Ascending aorta (tissue), 2 donors: ENCODE measurements at regions not wholly inside any gene's neighbourhood (a gene's known extent, or its start where the extent isn't known, plus 50 kb on each side); places are given as distances from the start of the nearest gene placed in this dataset.

Experiments
- DNase-seq, 2 donors: peaks; one replicate each; pipeline ENCODE4 v3.0.0-alpha.2; 2019; ENCODE audit warnings: low spot score in 2 of 2
- H3K27ac ChIP-seq, 2 donors: fragments of 200-600 bp; sonication (generic); one replicate each; pipeline ENCODE4 v1.5.1; 2016 to 2017; ENCODE audit warnings: mild to moderate bottlenecking in 1 of 2
- H3K27me3 ChIP-seq: fragments of 200-600 bp; sonication (generic); one replicate; pipeline ENCODE4 v1.5.1; 2017
- H3K36me3 ChIP-seq, 2 donors: fragments of 200-600 bp; sonication (generic); one replicate each; pipeline ENCODE4 v1.5.1; 2016
- H3K4me1 ChIP-seq, 2 donors: fragments of 200-600 bp; sonication (generic); one replicate each; pipeline ENCODE4 v1.5.1; 2016 to 2017; ENCODE audit warnings: mild to moderate bottlenecking in 1 of 2
- H3K4me3 ChIP-seq, 2 donors: fragments of 200-600 bp; sonication (generic); one replicate each; pipeline ENCODE4 v1.5.1; 2016 to 2017; ENCODE audit warnings: mild to moderate bottlenecking in 1 of 2
- H3K9me3 ChIP-seq, 2 donors: fragments of 200-600 bp; sonication (generic); one replicate each; pipeline ENCODE4 v1.5.1; 2016
- CTCF ChIP-seq, 3 experiments: fragments of 200-600 bp in 2 of 3; fragments of 450-650 bp in 1 of 3; sonication (generic) in 2 of 3; IDR thresholded peaks; one replicate each; pipeline ENCODE4 v1.5.1; 2016 to 2019; ENCODE audit warnings: antibody characterized with exemption in 3 of 3, mild to moderate bottlenecking in 1 of 3, moderate library complexity in 1 of 3
- intact Hi-C: fragments of 100-400 bp; cut with DNase I; formaldehyde crosslinking; loops from one replicate; pipeline ENCODE4 v1.15.1; 2023

GRCh38 chr9:88046542-88046941 lies 72.2 kb upstream of the CDK20 start:
- intact Hi-C loops, result no loop called here
- no peak for DNase-seq
- H3K4me1 ChIP-seq, result no peaks in the 10 kb centered on the region
- no peak for TF ChIP-seq CTCF (IDR thresholded peaks at IDR 0.05)
- H3K27ac ChIP-seq, result no peak overlapping the region
- no peaks in the 10 kb centered on the region for H3K36me3 ChIP-seq
- H3K4me3 ChIP-seq, result no peak overlapping the region
- no peaks in the 10 kb centered on the region for H3K27me3 ChIP-seq
- H3K9me3 ChIP-seq, result peaks cover 9 to 13% of the 10 kb centered on the region in 2 donors

GRCh38 chr9:88045686-88046085 lies 71.4 kb upstream of the CDK20 start:
- Histone ChIP-seq H3K27ac (no peak overlapping the region), H3K27me3 (no peaks in the 10 kb centered on the region), H3K4me1 (no peaks in the 10 kb centered on the region), H3K4me3 (no peak overlapping the region), H3K36me3 (no peaks in the 10 kb centered on the region), H3K9me3 (peaks cover 9 to 13% of the 10 kb centered on the region in 2 donors)
- TF ChIP-seq CTCF (IDR thresholded peaks at IDR 0.05), result no peak
- DNase-seq, result no peak
- intact Hi-C loops, result no loop called here

GRCh38 chr9:88044200-88044599 lies 69.9 kb upstream of the CDK20 start:
- intact Hi-C loops, result no loop called here
- H3K36me3 ChIP-seq, result no peaks in the 10 kb centered on the region
- TF ChIP-seq CTCF (IDR thresholded peaks at IDR 0.05), result no peak

DNA sequence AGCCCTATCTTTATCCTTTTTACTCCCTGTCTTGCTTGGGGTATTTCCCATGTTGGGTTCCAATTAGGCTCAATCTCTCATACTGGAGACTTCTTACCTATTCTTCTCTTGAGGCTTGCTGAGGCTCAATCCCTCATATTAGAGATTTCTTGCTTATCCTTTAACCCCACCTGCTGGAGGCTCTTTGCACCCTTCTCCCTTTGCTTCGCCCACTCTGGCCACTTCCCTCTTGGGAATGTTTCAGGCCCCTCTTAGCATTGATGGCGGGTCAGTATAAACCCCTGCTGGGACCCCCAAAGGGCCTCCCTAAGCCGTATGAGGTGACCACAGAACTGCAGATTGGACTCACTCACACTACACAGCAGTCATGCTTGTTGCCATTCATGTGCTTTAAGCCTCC lies 69.3 kb upstream of the CDK20 start:
- no peak for DNase-seq
- Histone ChIP-seq H3K9me3 (peaks cover 9 to 13% of the 10 kb centered on the region in 2 donors), H3K36me3 (no peaks in the 10 kb centered on the region), H3K27ac (no peak overlapping the region), H3K4me3 (no peak overlapping the region), H3K27me3 (no peaks in the 10 kb centered on the region), H3K4me1 (no peaks in the 10 kb centered on the region)
- intact Hi-C loops, result no loop called here
- no peak for TF ChIP-seq CTCF (IDR thresholded peaks at IDR 0.05)

More at GRCh38 chr9:88044200-88044599, 69.9 kb upstream of the CDK20 start:
- no peak overlapping the region for H3K27ac ChIP-seq
- H3K4me3 ChIP-seq, result no peak overlapping the region
- H3K9me3 ChIP-seq, result peaks cover 9 to 13% of the 10 kb centered on the region in 2 donors
- H3K4me1 ChIP-seq, result no peaks in the 10 kb centered on the region
- no peak for DNase-seq
- no peaks in the 10 kb centered on the region for H3K27me3 ChIP-seq

DNA sequence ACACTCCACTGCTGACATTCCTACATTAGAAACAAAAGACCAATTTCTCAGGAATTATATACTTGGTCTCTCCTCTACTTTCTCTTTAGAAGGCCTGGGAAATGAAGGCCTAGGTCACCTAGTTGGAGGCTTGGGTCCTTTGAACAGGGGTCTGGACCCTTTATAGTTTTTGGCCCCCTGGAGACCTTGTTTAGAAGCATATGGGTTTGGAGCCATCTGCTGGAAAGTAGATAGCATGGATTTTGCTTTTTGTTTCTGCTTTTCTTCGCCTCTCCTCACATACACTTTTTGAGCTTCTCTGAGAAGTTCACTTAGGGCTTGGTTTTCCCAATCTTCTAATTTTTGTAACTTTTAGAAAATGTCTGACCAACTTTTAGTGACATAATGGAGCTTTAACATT lies 67.1 kb upstream of the CDK20 start:
- intact Hi-C loops, result no loop called here
- Histone ChIP-seq H3K27me3 (no peaks in the 10 kb centered on the region), H3K4me3 (no peak overlapping the region), H3K9me3 (peaks cover 12 to 16% of the 10 kb centered on the region in 2 donors), H3K4me1 (no peaks in the 10 kb centered on the region), H3K27ac (no peak overlapping the region), H3K36me3 (no peaks in the 10 kb centered on the region)
- DNase-seq, result no peak
- no peak for TF ChIP-seq CTCF (IDR thresholded peaks at IDR 0.05)

DNA sequence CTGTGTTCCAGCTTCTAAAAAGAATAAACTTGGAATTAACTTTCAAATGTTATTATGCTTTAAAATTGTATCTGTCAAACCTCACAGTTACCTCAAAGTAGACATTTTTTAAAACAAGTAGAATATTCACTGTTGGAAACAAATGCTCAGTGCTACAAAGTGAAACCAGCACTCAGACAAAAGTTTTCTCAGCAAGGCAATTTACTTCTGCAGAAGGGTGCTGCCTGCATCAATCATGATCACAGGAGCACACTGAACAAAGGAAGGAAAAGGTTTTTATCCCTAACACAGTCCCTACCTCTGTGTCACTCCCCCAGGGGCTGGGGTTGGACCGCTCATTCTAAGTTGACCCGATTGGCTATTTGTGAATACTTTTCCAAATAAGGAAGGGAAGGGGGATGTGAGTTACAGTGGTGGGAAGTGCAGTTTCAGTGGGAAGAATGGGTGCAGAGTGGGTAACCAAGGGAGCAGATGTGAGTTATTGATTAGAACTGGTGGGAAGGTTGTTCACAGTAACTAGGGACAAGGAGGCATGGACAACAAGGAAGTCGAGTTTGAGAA lies 63.0 kb upstream of the CDK20 start:
- DNase-seq, result no peak
- Histone ChIP-seq H3K9me3 (peaks cover 4 to 5% of the 10 kb centered on the region in 2 donors), H3K36me3 (no peaks in the 10 kb centered on the region), H3K4me1 (no peaks in the 10 kb centered on the region), H3K27ac (no peak overlapping the region), H3K4me3 (no peak overlapping the region), H3K27me3 (no peaks in the 10 kb centered on the region)
- TF ChIP-seq CTCF (IDR thresholded peaks at IDR 0.05), result no peak
- intact Hi-C loops, result no loop called here
